HCT116 (cell line): ENCODE measurements at regions not wholly inside any gene's neighbourhood (a gene's known extent, or its start where the extent isn't known, plus 50 kb on each side); places are given as distances from the start of the nearest gene placed in this dataset.

Experiments
- ATAC-seq: fragments of 200-7000 bp; cut with Tn5 transposase; 2 replicates; pipeline ENCODE4 v1.9.1; 2020; ENCODE audit warnings: mild to moderate bottlenecking, moderate library complexity
- BruUV-seq: library from RNA; stranded (reverse); fragments of 400-500 nt; replicated peaks from 2 replicates; lab custom pipeline; 2021; lab: Mats Ljungman, UMichigan
- CTCF ChIA-PET: fragments of 300-600 bp; sonication (Branson Sonifier 250); formaldehyde crosslinking; loops from one replicate; lab custom pipeline; 2021; ENCODE audit warnings: antibody characterized with exemption; lab: Charles Lee
- POLR2A ChIA-PET: fragments of 300-600, 350-600 bp; sonication (Branson Sonifier 250); formaldehyde crosslinking; loops from one replicate; lab custom pipeline; 2021; ENCODE audit warnings: antibody characterized with exemption; lab: Charles Lee
- RAD21 ChIA-PET, 2 experiments: fragments of 300-600 bp; sonication (Branson Sonifier 250); formaldehyde crosslinking; loops; one replicate each; lab custom pipeline; 2023; ENCODE audit warnings: low total read pairs in 2 of 2; ENCODE audit not compliant: uncharacterized antibody in 2 of 2, unreplicated experiment in 2 of 2, low non-redundant PET in 1 of 2; lab: Charles Lee
- DNase-seq: peaks from one replicate; pipeline ENCODE4 v3.0.0-alpha.2; 2010; ENCODE audit warnings: low read depth, low spot score
- H2AFZ ChIP-seq: fragments of 200-600 bp; shearing (Covaris generic), sonication (generic); 2 replicates; pipeline ENCODE4 v1.6.1; 2017; ENCODE audit warnings: low read depth, mixed run types, mixed read lengths, antibody characterized with exemption, low read length; ENCODE audit not compliant: poor library complexity, severe bottlenecking
- H3K27ac ChIP-seq: 2 replicates; pipeline ENCODE4 v1.5.1; 2012; ENCODE audit warnings: low read depth, low read length
- H3K27me3 ChIP-seq: fragments of 200-600 bp; sonication (generic); 2 replicates; pipeline ENCODE4 v1.6.1; 2016; ENCODE audit warnings: mixed run types, low read length, mixed read lengths; ENCODE audit not compliant: insufficient read depth
- H3K36me3 ChIP-seq, 2 experiments: fragments of 200-500 bp in 1 of 2; fragments of 200-600 bp in 1 of 2; sonication (Bioruptor generic) in 1 of 2; sonication (generic) in 1 of 2; 2 replicates each; pipeline versions ENCODE4 v1.5.1 to v1.6.1; 2014 to 2016; ENCODE audit warnings: low read length in 2 of 2, inconsistent platforms in 1 of 2, mixed read lengths in 1 of 2, mixed run types in 1 of 2; ENCODE audit not compliant: insufficient read depth in 2 of 2, control insufficient read depth in 1 of 2
- H3K4me1 ChIP-seq, 2 experiments: fragments of 200-600 bp in 1 of 2; sonication (generic) in 1 of 2; 2 replicates each; pipeline versions ENCODE4 v1.5.1 to v1.6.1; 2012 to 2017; ENCODE audit warnings: low read length in 2 of 2, inconsistent platforms in 1 of 2, mild to moderate bottlenecking in 1 of 2, mixed read lengths in 1 of 2, mixed run types in 1 of 2, moderate library complexity in 1 of 2; ENCODE audit not compliant: insufficient read depth in 2 of 2, control insufficient read depth in 1 of 2
- H3K4me2 ChIP-seq: fragments of 200-600 bp; sonication (generic); 2 replicates; pipeline ENCODE4 v1.6.1; 2017; ENCODE audit warnings: mixed run types, low read length, mixed read lengths
- H3K4me3 ChIP-seq, 2 experiments: fragments of 200-600 bp in 1 of 2; sonication (generic) in 1 of 2; replicated peaks in 1 of 2; 2 replicates each; pipeline ENCODE4 v1.5.1; 2011 to 2016; ENCODE audit warnings: low read length in 2 of 2, control low read depth in 1 of 2, low read depth in 1 of 2, mild to moderate bottlenecking in 1 of 2, mixed read lengths in 1 of 2, mixed run types in 1 of 2
- H3K79me2 ChIP-seq: fragments of 200-600 bp; sonication (generic); 2 replicates; pipeline ENCODE4 v1.6.1; 2017; ENCODE audit warnings: mild to moderate bottlenecking, mixed run types, low read length, moderate library complexity, mixed read lengths; ENCODE audit not compliant: insufficient read depth
- H3K9ac ChIP-seq: fragments of 200-600 bp; sonication (generic); 2 replicates; pipeline ENCODE4 v1.6.1; 2016; ENCODE audit warnings: low read length, mixed read lengths
- H3K9me2 ChIP-seq: fragments of 200-600 bp; sonication (generic), shearing (Covaris generic); 2 replicates; pipeline ENCODE4 v1.6.1; 2017; ENCODE audit warnings: mixed run types, mild to moderate bottlenecking, moderate library complexity; ENCODE audit not compliant: insufficient read depth
- H3K9me3 ChIP-seq, 2 experiments: fragments of 200-500 bp in 1 of 2; fragments of 200-600 bp in 1 of 2; sonication (Bioruptor generic) in 1 of 2; sonication (generic) in 1 of 2; 2 replicates each; pipeline ENCODE4 v1.6.1; 2014 to 2017; ENCODE audit warnings: low read length in 2 of 2, mixed read lengths in 2 of 2, inconsistent platforms in 1 of 2, low read depth in 1 of 2, mild to moderate bottlenecking in 1 of 2, mixed run types in 1 of 2, moderate library complexity in 1 of 2; ENCODE audit not compliant: control insufficient read depth in 1 of 2, insufficient read depth in 1 of 2
- H4K20me1 ChIP-seq: fragments of 200-600 bp; sonication (generic), shearing (Covaris generic); 2 replicates; pipeline ENCODE4 v1.6.1; 2017; ENCODE audit warnings: mixed run types, mild to moderate bottlenecking, moderate library complexity; ENCODE audit not compliant: insufficient read depth
- CBX3 ChIP-seq: IDR thresholded peaks from 2 replicates; pipeline ENCODE4 v1.6.1; 2012; ENCODE audit warnings: low read depth
- CEBPB ChIP-seq: IDR thresholded peaks from 2 replicates; pipeline ENCODE4 v1.6.1; 2012; ENCODE audit warnings: low read depth
- EGR1 ChIP-seq: IDR thresholded peaks from 2 replicates; pipeline ENCODE4 v1.6.1; 2012; ENCODE audit warnings: low read depth
- EZH2phosphoT487 ChIP-seq: fragments of 200-600 bp; IDR thresholded peaks from 2 replicates; pipeline ENCODE4 v1.6.1; 2018; ENCODE audit warnings: antibody characterized with exemption, borderline replicate concordance
- POLR2A ChIP-seq: IDR thresholded peaks from 2 replicates; pipeline ENCODE4 v1.7.0; 2011; ENCODE audit warnings: borderline replicate concordance; ENCODE audit not compliant: insufficient read depth, insufficient read length; ENCODE audit errors: extremely low read depth
- POLR2AphosphoS5 ChIP-seq: IDR thresholded peaks from 2 replicates; pipeline ENCODE4 v1.6.1; 2011; ENCODE audit warnings: mild to moderate bottlenecking, low read depth, low read length, moderate library complexity
- RAD21 ChIP-seq: IDR thresholded peaks from 2 replicates; pipeline ENCODE4 v1.6.1; 2012; ENCODE audit warnings: low read depth, mild to moderate bottlenecking
- SIN3A ChIP-seq: IDR thresholded peaks from 2 replicates; pipeline ENCODE4 v1.6.1; 2012; ENCODE audit warnings: low read depth
- SP1 ChIP-seq: IDR thresholded peaks from 2 replicates; pipeline ENCODE4 v1.6.1; 2012; ENCODE audit warnings: low read depth
- TCF7L2 ChIP-seq: IDR thresholded peaks from 2 replicates; pipeline ENCODE4 v1.7.0; 2011; ENCODE audit warnings: borderline replicate concordance, inconsistent platforms; ENCODE audit not compliant: insufficient read depth, insufficient read length; ENCODE audit errors: extremely low read depth
- ZNF274 ChIP-seq: fragments of 200-500 bp; sonication (Bioruptor generic); IDR thresholded peaks from 2 replicates; pipeline ENCODE4 v1.6.1; 2014; ENCODE audit warnings: mild to moderate bottlenecking, low read depth, low read length, inconsistent platforms
- intact Hi-C: fragments of 100-400 bp; cut with micrococcal nuclease; formaldehyde crosslinking; loops from 2 replicates; pipeline ENCODE4 v1.10.0; 2022
- TF ChIP-seq, protein P1 (sequence below), 3 experiments: fragments of 200-600 bp in 1 of 3; sonication (generic) in 1 of 3; IDR thresholded peaks in 2 of 3; conservative IDR thresholded peaks in 1 of 3; 2 replicates each; pipeline ENCODE4 v1.5.1; 2012 to 2017; ENCODE audit warnings: low read depth in 2 of 3, low read length in 2 of 3, antibody characterized with exemption in 1 of 3, borderline replicate concordance in 1 of 3, control low read depth in 1 of 3, mild to moderate bottlenecking in 1 of 3, mixed read lengths in 1 of 3, mixed run types in 1 of 3, moderate library complexity in 1 of 3; ENCODE audit not compliant: insufficient read depth in 1 of 3
- TF ChIP-seq, protein P2 (sequence below): IDR thresholded peaks from 2 replicates; pipeline ENCODE4 v1.6.1; 2012
- TF ChIP-seq, protein P3 (sequence below): IDR thresholded peaks from 2 replicates; pipeline ENCODE4 v1.6.1; 2011; ENCODE audit warnings: mild to moderate bottlenecking, low read length, moderate library complexity; ENCODE audit not compliant: insufficient replicate concordance; ENCODE audit errors: extremely low read depth

DNA sequence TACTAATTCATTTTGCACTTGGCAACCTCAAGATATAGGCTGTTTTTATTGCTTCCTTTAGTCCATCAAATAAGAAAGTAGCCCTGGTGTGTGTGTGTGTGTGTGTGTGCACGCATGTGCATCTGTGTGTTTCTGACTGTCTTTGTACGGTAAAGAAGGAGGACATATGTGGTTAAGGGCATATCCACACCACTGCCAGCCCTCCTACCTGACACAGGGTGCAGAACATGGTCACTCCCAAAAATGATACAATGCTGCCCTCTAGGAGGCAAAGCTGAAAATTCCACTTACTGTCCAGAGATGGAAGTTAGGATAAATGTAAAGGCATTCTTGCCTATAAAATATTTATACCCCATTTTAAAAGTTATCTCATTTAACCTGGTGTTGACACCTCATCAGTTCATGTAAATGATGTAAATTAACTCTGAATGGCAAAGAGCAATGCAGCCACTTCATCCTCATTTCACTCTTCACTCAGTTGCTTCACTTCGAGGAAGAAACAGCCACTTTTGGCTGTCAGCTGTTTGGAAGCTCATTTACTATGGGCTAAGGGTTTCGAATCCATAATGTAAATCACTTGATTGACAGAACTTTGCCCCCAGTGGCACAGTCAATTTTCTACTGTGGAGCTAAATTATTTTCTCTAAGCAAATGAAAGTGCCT, 83.1 kb upstream of the MTNR1B start:
- CTCF ChIA-PET: interaction anchor here (0.9 to 1.6 kb wide), 4 partner anchors 9 to 339 kb away, joined by 3 to 8 read pairs (median 3); no protein-coding TSS in a partner anchor
- RAD21 ChIA-PET: interaction anchor here in 1 of 2 experiments (0.7 kb wide), 1 partner anchor 362 kb away, joined by 3 read pairs; no protein-coding TSS in a partner anchor
- H3K9me2 ChIP-seq: no peaks in the 10 kb centered on the region
- BruUV-seq: no TSS peak
- POLR2A ChIA-PET: no interaction called here
- H3K4me1 ChIP-seq: peaks cover 0 to 4% of the 10 kb centered on the region in 2 experiments; a peak in 1 of 4 replicates
- ATAC-seq: peak; percentile 94
- H2AFZ ChIP-seq: no peak overlapping the region
- TF ChIP-seq TCF7L2 (no peak), CBX3 (no peak), EGR1 (no peak), SIN3A (no peak), CEBPB (no peak), POLR2A (no peak), SP1 (no peak), RAD21 (peak; percentile 80), EZH2phosphoT487 (no peak), POLR2AphosphoS5 (no peak), ZNF274 (no peak)
- TF ChIP-seq, protein P1, sequence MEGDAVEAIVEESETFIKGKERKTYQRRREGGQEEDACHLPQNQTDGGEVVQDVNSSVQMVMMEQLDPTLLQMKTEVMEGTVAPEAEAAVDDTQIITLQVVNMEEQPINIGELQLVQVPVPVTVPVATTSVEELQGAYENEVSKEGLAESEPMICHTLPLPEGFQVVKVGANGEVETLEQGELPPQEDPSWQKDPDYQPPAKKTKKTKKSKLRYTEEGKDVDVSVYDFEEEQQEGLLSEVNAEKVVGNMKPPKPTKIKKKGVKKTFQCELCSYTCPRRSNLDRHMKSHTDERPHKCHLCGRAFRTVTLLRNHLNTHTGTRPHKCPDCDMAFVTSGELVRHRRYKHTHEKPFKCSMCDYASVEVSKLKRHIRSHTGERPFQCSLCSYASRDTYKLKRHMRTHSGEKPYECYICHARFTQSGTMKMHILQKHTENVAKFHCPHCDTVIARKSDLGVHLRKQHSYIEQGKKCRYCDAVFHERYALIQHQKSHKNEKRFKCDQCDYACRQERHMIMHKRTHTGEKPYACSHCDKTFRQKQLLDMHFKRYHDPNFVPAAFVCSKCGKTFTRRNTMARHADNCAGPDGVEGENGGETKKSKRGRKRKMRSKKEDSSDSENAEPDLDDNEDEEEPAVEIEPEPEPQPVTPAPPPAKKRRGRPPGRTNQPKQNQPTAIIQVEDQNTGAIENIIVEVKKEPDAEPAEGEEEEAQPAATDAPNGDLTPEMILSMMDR (IDR thresholded peaks at IDR 0.05 in 2 of 3, conservative IDR thresholded peaks at IDR 0.05 in 1 of 3; ENCODE audit: borderline replicate concordance in 1 of 3, insufficient read depth in 1 of 3, low read depth in 2 of 3, low read length in 2 of 3): peak; percentile 55 to 74 (median 58); a peak in 5 of 6 replicates
- TF ChIP-seq, protein P2, sequence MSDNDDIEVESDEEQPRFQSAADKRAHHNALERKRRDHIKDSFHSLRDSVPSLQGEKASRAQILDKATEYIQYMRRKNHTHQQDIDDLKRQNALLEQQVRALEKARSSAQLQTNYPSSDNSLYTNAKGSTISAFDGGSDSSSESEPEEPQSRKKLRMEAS: no peak
- TF ChIP-seq, protein P3, sequence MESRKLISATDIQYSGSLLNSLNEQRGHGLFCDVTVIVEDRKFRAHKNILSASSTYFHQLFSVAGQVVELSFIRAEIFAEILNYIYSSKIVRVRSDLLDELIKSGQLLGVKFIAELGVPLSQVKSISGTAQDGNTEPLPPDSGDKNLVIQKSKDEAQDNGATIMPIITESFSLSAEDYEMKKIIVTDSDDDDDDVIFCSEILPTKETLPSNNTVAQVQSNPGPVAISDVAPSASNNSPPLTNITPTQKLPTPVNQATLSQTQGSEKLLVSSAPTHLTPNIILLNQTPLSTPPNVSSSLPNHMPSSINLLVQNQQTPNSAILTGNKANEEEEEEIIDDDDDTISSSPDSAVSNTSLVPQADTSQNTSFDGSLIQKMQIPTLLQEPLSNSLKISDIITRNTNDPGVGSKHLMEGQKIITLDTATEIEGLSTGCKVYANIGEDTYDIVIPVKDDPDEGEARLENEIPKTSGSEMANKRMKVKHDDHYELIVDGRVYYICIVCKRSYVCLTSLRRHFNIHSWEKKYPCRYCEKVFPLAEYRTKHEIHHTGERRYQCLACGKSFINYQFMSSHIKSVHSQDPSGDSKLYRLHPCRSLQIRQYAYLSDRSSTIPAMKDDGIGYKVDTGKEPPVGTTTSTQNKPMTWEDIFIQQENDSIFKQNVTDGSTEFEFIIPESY: no peak
- TF ChIP-seq, all 23 proteins: peak for 2
- peak; percentile 46 for DNase-seq
- Histone ChIP-seq H3K27ac (no peak overlapping the region), H3K4me2 (no peak overlapping the region), H3K79me2 (no peaks in the 10 kb centered on the region), H3K9me3 (no peaks in the 10 kb centered on the region), H3K36me3 (no peaks in the 10 kb centered on the region), H3K9ac (no peak overlapping the region), H3K4me3 (no peak overlapping the region), H3K27me3 (no peaks in the 10 kb centered on the region), H4K20me1 (no peaks in the 10 kb centered on the region)
- intact Hi-C loops: no loop called here
